ENCODE measurements at regions not wholly inside any gene's neighbourhood (a gene's known extent, or its start where the extent isn't known, plus 50 kb on each side); places are given as distances from the start of the nearest gene placed in this dataset.

- TF ChIP-seq CTCF (IDR thresholded peaks at IDR 0.05) (no peak), POLR2A (IDR thresholded peaks at IDR 0.05) (no peak), POLR2AphosphoS5 (IDR thresholded peaks at IDR 0.05) (no peak), EP300 (IDR thresholded peaks at IDR 0.05) (no peak)
These were observed 52.4 kb upstream of the UBL3 start for GRCh38 chr13:29902632-29903305.
